ENCODE measurements at regions not wholly inside any gene's neighbourhood (a gene's known extent, or its start where the extent isn't known, plus 50 kb on each side); places are given as distances from the start of the nearest gene placed in this dataset.
"Not testable (repeated sequence)": the region's sequence is repeated elsewhere in the genome, so short reads cannot be mapped to it uniquely, and the experiment has no call there.

DNA sequence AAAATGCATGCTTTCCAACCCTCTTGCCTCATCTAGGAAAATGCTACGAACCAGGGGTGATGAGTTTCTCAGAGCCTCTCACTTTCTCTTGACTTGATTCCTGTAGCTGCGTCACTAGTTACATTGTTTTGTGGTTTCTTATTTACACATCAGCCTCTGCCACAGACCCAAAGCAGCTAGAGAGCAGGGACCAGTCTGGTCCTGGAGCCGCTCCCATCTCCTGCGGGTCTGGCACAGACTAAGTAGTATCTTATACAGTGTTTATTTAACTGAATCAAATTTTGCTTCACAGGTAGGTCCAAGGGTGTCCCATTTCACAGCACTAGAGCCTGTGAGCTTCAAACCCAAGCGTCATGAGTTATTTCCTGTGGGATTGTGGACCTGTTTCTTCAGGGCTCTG is 310.5 kb downstream of the MYCN start:
- DNase-seq: no peak

DNA sequence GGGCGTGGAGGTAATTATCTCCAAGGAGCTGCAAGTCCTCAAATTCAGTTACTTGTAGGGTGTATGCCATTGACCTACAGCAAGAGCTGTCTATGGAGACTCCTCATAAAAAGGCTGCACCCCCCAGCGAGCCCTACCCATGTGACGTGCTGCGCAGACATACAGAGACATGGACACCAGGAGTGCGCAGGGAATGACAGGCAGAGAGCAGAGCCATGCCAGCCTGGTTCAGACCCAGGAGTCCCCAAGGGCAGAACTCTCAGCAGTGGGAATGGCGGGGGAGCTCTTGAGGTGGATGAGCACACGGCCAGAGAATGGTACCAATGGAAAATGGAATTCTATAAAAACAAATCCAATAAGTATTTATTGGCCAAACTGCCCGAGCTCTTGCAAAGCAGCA is 310.1 kb downstream of the MYCN start:
- DNase-seq: no peak

DNA sequence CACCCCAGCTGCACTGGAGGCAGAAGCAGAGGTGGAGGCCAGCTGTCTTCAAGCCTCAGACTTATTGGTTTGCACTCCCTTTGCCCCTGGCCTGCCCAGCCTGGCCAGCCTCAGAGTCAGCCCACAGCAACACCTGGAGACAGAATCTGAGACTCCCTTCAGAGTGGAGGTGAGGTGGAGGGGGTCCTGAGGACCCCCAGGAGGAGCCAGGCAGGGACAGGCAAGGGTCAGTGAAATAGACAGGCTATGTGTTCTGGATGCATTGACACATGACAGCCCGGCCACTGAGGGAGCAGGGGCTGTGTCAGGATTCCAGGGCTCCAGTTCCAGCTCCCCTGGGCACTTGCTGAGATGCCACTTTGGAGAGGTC is 309.7 kb downstream of the MYCN start:
- DNase-seq: no peak

DNA sequence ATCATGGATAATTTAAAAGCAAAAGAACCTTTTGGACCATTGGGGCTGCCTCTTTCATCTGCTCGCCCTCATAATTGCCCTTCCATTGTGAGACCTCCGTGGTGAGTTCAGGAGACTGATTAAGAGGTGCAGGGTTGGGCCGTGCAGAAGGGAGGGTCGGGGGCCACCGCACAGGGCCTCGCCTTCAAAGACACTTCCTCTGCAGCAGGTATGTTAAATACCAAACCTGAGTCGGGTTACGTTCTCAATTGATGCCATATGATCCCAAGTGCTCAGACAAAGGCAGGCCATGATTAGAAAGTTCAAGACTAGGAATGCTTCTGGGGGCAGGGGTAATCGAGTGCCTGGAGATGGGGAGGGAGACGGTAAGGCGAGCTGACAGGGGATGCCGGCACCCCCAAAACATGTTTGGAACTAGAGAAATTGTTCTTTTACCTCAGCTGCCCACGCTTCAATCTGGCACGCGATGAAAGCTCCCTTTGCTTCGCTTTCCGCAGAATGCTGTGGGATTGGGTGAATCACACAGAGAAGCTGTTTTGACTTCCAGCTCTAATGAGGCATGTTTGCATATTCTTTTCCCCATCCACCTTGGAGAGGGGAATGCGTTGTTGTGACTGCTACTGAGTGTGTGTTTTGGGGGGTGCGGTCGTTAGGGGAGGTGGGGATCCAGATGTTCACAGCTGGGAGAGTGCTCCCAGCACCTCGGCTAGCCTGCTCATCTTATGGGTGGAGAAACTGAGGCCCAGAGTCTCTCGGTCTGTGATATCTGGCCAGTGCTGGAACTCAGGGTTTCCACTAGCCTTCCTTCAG is 309.1 kb downstream of the MYCN start:
- no peak for DNase-seq

DNA sequence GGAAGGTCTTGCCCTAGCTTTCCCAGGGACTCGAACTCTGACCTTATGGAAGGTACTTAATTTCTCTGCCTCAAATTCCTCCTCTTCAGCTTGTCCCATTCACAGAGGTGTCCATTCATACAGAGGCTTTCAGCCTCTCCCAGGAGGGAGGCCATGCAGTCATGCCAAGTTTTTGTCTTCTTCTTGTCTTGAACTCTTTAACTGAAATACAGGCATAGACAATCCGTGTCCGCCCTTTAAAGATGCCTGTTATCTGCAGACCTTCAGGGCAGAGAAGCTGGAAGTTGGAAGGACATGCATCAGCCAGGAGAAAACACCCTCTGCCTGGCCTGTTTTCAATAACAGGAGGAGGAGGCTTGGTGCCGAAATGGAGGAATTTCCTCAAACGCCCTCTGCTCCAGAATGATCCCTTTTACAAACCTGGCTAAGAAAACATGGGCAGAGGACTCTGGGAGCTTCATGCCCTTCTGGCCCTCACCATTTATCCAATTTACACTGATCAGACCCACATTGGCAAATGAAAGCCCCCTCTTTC is 308.3 kb downstream of the MYCN start:
- no peak for DNase-seq

DNA sequence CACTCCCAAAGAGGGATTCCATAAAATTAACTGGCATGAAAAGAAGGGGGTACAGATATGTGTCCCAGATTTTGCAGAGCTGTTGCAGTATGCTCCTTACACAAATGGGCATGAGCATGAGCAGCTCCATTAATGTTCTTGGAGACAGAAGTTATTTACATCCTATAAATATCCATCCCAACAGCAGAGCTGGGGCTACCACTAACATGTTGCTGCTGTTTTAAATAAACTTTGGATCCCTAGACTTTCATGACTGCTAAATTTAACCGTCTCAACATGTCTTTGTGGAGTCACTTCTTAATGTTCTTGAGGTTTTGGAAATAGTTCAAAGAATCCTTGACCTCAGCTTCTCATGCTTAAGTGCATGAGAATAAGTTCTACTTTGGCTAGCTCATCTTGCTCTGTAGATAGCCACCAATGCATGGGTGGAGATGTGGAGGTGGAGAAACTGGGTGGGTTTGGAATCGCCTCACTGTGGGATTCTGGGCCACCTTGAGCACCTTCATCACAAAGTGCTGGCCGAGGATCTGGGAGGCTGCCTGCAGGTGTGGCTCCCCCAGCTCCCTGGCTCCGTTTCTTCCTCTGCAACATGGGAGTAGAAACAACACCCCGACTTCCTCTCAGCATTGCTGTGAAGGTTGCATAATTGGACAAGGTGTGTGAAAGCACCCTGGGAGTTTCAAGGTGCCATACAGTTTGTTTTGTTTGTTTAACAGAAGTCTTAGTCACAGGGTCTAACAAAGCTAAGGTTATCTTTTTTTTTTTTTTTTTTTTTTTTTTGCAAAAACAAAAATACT is 307.2 kb downstream of the MYCN start:
- no peak for DNase-seq

DNA sequence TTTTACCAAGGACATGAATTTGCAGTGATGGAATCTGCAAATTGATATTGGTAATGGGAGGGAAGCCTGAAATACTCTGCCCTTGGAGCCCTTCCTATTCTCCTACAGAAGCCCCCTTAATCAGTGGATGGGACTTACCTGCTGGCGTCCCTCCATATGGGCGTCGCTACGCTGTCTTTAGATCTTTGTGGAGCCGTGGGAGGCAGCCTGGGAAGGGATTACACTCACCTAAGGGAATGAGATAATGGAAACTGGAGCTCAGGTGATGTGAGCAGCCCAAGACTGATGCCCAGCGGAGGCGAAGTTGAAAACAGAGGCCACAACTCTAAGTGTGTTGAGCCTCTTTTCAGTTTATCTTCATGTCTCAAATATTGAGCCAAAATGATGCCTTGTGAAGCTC is 306.6 kb downstream of the MYCN start:
- no peak for DNase-seq

DNA sequence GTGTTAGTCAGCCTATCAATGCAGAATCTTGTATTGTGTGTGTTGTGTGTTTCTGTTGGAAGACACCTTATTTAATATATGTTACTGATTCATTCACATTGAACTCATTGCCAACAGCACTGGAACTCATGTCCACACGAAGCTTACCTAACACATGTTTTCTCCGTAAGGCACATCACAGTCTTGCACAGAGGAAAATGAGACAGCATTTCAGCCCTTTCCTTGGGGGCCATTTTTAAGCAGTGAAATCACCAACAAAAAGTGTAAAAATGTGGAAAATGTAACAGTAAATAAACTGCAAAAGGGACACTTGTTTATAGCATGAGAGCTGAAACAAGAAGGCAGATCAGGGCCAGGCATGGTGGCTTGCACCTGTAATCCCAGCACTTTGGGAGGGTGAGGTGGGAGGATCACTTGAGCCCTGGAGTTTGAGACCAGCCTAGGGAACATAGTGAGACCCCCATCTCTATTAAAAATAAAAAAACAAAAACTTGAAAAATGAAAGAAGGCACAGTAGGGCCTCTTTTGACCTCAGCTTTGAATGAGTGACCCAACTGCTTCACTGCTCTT is 306.0 kb downstream of the MYCN start:
- no peak for DNase-seq

DNA sequence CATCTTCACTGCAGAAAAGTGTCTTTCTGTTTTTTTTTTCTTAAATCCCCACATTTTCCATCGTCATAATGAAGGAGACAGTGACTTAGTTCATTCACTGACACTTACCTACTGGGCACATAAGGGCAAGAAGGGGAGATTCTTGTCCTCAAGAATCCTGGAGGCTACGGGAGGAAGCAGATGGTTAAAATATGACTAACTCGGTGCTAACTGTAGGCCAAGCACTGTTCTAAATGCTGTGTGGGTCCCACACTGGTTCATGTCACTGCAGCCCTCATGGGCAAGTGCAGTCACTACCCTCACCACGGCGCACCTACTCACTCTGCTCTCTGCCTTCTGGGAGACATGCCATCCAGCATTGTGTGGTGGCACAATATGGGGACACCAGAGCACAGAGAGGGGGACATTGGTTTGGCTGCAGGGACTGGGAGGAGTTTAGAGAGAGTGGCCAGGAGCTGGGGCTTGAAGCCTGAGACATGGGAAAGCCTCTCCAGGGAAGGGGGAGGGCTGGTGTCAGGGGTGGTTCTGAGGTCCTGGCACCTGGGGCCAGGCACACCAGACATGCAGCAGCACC is 305.2 kb downstream of the MYCN start:
- DNase-seq: no peak

DNA sequence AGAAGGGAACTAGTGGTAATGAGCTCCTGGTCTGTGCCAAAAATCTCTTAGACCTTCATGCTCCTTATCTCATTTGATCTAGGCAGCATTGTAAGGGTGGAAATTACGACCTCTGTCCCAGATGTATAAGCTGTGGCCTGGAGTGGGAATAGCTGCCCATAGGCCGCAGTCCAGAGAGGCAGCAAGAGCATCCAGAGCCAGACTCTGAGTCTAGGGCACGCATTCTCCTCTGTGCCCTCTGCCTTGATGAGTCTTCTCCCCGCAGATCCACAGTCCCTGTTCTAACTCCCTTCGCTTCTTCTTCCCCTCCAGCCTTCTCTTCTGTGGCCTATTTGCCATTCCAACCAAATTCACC is 304.6 kb downstream of the MYCN start:
- DNase-seq: no peak

DNA sequence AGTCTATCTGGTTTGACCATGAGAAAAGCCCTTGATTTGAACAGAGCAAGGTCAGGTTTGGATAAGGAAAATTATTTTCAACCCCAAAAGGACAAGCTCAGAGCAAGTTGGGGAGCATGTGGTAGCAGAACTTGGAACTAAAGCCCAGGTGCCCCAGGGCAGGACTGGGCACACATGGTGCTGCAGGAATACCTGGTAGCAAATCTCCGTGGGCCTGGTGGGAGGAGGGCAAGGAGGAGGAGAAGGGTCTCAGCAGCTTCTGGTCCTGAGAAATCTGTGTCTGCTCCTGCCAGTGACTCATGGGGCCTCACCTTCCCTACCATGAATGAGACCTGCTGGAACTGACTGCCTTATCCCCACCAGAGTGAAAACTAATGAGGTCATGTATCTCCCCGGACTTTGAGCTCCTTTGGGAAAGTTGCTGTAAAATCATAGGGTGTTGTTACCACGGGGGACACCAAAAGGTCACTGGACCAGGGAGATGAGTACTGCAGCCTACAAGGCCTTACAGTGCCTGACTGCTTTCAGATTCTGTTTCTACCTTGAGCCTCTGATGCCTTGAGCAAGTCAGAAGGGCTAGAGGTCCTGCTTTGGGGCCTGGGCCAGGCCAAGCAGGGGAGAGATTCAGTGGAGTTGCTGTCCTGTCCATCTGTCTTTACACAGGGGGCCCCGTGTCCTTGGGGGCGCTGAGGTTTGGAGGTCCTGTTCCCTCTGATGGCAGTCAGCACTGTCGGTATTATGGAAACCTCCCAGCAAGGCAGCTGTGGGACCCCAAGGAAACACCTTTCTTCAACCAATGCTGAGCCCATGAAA is 304.0 kb downstream of the MYCN start:
- no peak for DNase-seq

DNA sequence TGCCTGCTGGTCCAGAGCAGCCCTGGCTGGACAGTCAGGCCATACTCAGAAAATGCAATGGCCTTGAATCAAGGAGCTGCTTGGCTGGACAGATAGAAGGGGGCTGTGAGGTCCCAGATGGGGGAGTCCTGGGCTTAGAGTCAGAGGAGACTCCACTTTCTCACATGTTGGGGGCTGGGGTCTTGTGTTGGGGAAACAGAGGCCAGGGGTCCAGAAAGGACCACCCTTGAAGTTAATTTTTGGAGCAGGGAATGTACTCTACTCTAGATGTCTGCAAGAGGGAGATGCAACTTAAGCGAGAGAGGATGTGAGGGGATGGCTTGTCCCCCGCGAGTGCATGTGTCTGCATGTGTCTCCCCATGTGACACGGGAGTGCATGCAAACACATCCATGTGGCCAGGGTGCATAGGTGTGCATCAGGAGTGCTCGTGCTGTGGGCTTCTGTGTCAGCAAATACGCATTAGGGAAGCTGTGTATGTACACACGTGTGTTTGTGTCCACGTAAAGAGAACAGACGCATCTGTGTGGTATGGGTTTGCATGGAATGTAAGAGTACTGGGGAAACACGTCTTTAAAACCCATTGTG is 303.2 kb downstream of the MYCN start:
- no peak for DNase-seq

DNA sequence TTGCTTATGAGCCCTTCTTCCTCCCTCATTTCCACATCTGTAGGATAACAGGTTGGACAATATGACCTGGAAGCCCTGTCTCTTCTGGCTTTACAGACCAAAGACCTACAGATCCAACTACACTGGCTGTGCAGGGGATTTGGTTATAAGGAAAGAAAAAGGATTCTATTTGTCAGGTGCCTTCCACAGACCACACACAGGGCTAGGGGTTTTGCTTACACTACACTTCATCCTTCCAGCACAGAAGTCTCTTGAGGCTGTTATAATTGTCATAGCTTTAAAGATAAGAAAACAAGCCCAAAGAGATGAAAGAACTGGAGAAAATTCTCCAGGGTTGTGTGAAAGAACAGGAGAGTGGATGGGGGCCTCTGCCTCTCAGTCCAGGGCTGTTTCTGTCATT is 302.6 kb downstream of the MYCN start:
- no peak for DNase-seq

DNA sequence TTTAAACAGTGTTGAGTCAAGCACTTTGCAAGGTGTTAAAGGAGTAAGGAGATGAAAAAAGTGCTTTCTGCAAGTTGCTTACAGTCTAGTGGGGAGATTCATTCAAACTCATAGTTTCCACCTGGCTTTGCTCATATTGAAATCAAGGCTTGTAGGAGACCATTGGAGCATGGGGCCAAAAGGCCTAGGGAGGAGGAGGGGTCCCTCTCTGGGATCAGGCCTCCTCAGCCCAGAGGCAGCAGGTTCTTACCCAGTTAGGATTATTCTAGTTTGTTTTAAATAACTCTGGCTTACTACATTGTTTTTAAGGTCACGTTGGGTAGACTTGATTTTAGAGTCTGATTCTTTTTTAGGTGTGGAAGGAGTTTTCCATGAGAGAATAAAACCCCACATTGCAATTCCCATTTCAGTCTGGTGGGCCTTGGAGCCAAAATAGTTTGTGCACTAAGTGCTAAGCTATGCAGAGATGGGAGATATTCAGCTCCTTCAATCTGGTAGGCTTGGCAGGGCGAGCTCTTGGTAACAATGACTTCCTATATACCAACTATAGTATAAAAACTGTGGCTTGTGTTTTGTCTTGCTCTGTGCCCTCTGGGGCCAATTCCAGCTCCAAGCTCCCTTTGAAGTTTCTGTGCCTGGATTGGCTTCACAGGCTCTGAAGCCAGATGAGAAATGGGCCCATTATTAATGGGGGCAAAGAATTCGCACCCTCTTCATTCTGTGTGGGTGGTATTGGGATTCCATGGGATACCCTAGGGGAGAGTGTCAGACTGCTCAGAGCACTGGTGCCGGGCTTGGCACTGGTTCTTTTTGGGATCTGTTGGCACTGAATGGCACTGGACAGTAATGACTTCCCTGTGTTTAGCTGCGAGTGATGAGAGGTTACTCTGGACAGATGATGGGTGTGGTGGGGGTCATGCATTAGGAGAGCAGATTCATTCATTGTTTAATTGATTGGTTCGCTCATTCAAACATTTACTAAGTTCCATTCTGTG is 301.1 kb downstream of the MYCN start:
- DNase-seq: no peak

DNA sequence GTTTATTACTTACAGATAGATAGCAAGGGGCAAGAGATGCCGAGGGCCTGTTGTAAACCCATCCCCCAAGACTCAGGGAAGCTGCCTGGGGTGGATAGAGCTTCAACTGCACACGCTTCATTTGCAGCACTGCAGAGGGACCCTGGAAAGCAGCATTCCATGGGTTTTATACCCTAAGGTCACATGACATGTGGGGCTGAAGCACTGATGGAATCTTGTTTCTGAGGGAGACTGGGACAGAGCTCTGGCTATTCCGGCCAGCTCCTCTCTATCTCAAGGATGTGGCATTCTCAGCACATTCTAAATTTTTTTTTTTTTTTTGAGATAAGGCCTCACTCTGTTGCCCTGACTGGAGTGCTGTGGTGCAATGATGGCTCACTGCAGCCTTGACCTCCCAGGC is 300.1 kb downstream of the MYCN start:
- no peak for DNase-seq

DNA sequence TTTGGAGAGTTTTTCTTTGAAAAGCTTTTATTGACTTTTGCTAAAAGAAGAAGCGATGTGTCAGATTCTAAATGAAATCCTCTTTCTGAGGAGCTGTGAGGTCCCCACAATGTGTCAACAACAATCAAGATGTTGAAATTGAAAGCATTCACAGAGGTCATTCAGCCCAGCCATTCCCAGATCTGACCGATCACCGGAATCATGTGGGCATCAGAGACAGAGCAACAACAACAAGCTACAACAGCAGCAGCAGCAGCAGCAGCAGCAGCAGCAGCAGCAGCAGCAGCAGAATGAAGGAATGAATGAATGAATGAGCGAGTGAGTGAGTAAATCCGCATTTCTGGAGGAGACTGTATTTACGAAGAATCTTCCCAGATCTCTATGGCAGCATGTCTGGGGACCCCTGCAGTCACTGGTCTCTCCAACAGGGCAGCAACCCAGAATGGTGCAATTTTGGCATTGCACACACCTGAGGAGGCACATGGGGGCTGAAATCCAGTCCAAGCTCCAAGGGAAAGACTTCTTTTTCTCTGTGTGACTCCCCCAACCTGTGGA is 299.0 kb downstream of the MYCN start:
- no peak for DNase-seq

DNA sequence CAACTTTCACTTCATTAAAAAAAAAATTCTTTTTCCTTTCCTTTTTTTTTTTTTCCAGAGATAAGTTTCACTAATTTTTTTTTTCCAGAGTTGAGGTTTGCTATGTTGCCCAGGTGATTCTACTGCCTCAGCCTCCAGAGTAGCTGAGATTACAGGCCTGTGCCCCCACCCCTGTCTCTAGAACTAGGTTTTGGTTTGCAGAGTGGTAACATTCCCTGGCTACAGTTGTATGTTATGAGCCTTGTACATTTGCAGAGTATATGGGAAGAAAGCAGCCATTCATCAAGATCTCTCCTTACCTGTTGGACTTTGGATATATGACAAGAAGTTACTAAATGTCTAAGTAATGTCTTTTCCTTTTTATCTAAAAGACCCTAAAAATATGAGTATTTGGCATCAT is 298.4 kb downstream of the MYCN start:
- DNase-seq: no peak

DNA sequence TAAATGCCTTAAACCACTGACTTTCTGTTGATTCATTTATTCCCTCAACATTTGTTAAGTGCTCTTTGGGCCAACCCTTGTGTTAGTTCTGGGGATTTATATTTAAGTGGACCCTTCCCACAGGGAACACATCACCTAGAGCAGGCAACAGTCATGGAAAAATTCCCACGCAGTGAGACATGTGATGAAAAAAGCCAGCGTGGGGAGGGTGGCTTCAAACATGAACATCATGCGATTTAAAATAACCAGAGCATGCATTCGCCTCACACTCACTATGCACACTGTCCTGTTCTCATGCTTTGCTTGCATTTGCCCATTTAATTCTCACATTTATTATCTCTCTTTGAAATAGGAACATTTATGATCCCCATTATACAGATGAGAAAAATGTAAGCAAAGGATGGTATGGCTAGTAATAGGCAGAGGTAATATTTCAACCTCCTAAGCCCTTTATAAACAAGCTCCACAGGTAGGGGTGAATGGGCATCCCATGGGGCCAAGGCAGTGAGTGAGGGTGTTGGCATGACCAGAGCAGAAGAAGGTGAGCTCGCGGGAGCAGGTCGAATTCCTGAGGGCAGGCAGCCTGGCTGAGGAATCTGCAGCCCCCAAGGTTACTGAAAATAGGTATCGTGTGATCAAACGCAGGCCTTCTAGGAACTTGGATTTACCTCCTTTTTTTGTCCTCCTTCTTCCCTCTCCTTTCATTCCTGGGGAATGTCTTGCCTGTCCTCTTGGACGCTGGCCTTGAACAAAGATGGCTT is 297.8 kb downstream of the MYCN start:
- no peak for DNase-seq

DNA sequence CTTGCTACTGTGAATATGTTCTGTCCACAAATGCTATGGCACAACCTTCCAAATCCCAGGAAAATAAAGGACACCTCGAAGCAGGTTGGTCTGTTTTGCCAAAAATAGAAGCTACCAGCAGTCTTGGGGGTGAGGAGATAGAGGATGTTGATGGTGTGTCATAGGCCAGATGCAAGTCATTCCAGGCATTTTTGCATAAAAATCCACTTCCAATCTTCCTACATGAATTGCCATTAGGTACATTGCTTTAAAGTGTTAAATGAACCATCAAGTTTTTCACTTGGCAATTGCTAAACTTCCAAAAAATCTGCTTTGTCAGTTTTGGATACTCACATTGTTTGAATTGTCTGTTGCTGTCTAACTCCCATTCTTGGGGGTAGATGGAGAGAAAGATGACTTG is 295.4 kb downstream of the MYCN start:
- no peak for DNase-seq

DNA sequence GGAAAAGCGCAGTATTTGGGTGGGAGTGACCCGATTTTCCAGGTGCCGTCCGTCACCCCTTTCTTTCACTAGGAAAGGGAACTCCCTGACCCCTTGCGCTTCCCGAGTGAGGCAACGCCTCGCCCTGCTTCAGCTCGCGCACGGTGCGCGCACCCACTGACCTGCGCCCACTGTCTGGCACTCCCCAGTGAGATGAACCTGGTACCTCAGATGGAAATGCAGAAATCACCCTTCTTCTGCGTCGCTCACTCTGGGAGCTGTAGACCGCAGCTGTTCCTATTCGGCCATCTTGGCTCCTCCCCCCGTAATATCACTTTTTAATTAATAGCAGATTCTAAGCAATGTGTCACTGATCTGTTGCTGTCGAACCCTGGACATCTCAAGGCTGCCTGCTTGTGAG is 294.9 kb downstream of the MYCN start:
- not testable (repeated sequence) for DNase-seq

Data from T-helper 2 cell (primary cell).